B cell (primary cell): ENCODE measurements at regions not wholly inside any gene's neighbourhood (a gene's known extent, or its start where the extent isn't known, plus 50 kb on each side); places are given as distances from the start of the nearest gene placed in this dataset.

Source experiments
- ATAC-seq: fragments of 200-7000 bp; cut with Tn5 transposase; one replicate; pipeline ENCODE4 v1.10.0; 2021; ENCODE audit warnings: low read depth, mild to moderate bottlenecking, moderate number of reproducible peaks, moderate library complexity
- CTCF ChIA-PET: fragments of 350-600 bp; sonication (Branson Sonifier 250); formaldehyde crosslinking; loops from one replicate; lab custom pipeline; 2021; ENCODE audit warnings: antibody characterized with exemption, inconsistent platforms; lab: Charles Lee
- POLR2A ChIA-PET: fragments of 350-600 bp; sonication (Branson Sonifier 250); formaldehyde crosslinking; loops from one replicate; lab custom pipeline; 2021; ENCODE audit warnings: antibody characterized with exemption; lab: Charles Lee
- DNase-seq: peaks from one replicate; pipeline ENCODE4 v3.0.0; 2013
- H2AFZ ChIP-seq: 2 replicates; pipeline ENCODE4 v1.6.1; 2012; ENCODE audit warnings: mild to moderate bottlenecking, low read depth, low read length; ENCODE audit not compliant: insufficient read depth, poor library complexity, severe bottlenecking
- H3K27ac ChIP-seq, 2 donors: 1 replicate in 1 of 2; 2 replicates in 1 of 2; pipeline ENCODE4 v1.5.1; 2012 to 2013; ENCODE audit warnings: low read length in 2 of 2, mild to moderate bottlenecking in 2 of 2, moderate library complexity in 1 of 2
- H3K27me3 ChIP-seq, 4 experiments: fragments of 200-600 bp in 1 of 4; sonication (generic) in 1 of 4; replicated peaks in 1 of 4; 1 replicate in 2 of 4; 2 replicates in 2 of 4; pipeline versions ENCODE4 v1.6.1 to v1.7.0; 2013 to 2016; ENCODE audit warnings: low read length in 3 of 4, mild to moderate bottlenecking in 2 of 4, mixed read lengths in 1 of 4, moderate library complexity in 1 of 4; ENCODE audit not compliant: insufficient read depth in 4 of 4, control insufficient read depth in 3 of 4; ENCODE audit errors: control extremely low read depth in 1 of 4
- H3K36me3 ChIP-seq, 2 experiments: replicated peaks in 1 of 2; 1 replicate in 1 of 2; 2 replicates in 1 of 2; pipeline versions ENCODE4 v1.6.1 to v1.7.1; 2013; ENCODE audit warnings: low read length in 1 of 2; ENCODE audit not compliant: insufficient read depth in 2 of 2, control insufficient read depth in 1 of 2; ENCODE audit errors: control extremely low read depth in 1 of 2, extremely low read depth in 1 of 2
- H3K4me1 ChIP-seq, 2 donors: fragments of 200-600 bp in 1 of 2; sonication (generic) in 1 of 2; 1 replicate in 1 of 2; 2 replicates in 1 of 2; pipeline versions ENCODE4 v1.5.1 to v1.6.1; 2013 to 2017; ENCODE audit warnings: low read length in 2 of 2; ENCODE audit not compliant: control insufficient read depth in 2 of 2, insufficient read depth in 2 of 2
- H3K4me2 ChIP-seq: replicated peaks from 2 replicates; pipeline ENCODE3; 2012; ENCODE audit warnings: mild to moderate bottlenecking, low read depth, low read length; ENCODE audit not compliant: poor library complexity, severe bottlenecking
- H3K4me3 ChIP-seq, 5 experiments: fragments of 200-600 bp in 1 of 5; sonication (generic) in 1 of 5; 1 replicate in 3 of 5; 2 replicates in 2 of 5; pipeline versions ENCODE4 v1.5.1 to v1.7.0; 2011 to 2016; ENCODE audit warnings: low read length in 4 of 5, mild to moderate bottlenecking in 4 of 5, low read depth in 2 of 5, control low read depth in 1 of 5, moderate library complexity in 1 of 5; ENCODE audit not compliant: insufficient read depth in 1 of 5; ENCODE audit errors: control extremely low read depth in 1 of 5, extremely low read depth in 1 of 5
- H3K79me2 ChIP-seq: fragments of 200-600 bp; sonication (generic); one replicate; pipeline ENCODE4 v1.6.0; 2016; ENCODE audit warnings: low read length; ENCODE audit not compliant: control insufficient read depth, insufficient read depth
- H3K9ac ChIP-seq: fragments of 200-600 bp; sonication (generic); 2 replicates; pipeline ENCODE4 v1.6.1; 2017; ENCODE audit warnings: mild to moderate bottlenecking, low read length, moderate library complexity
- H3K9me3 ChIP-seq, 3 donors: one replicate each; pipeline versions ENCODE4 v1.6.1 to v1.7.1; 2013; ENCODE audit warnings: low read length in 2 of 3; ENCODE audit not compliant: control insufficient read depth in 2 of 3, insufficient read depth in 1 of 3; ENCODE audit errors: control extremely low read depth in 1 of 3
- H4K20me1 ChIP-seq: 2 replicates; pipeline ENCODE4 v1.6.0; 2012; ENCODE audit warnings: mild to moderate bottlenecking, low read length; ENCODE audit not compliant: insufficient read depth, control insufficient read depth, poor library complexity, severe bottlenecking
- H3K27ac Mint-ChIP-seq: one replicate; pipeline ENCODE4 v1.8.0; 2021; ENCODE audit warnings: mixed read lengths
- H3K27me3 Mint-ChIP-seq: one replicate; pipeline ENCODE4 v1.8.0; 2021; ENCODE audit warnings: mixed read lengths
- H3K4me1 Mint-ChIP-seq: one replicate; pipeline ENCODE4 v1.8.0; 2021; ENCODE audit warnings: mixed read lengths
- H3K4me3 Mint-ChIP-seq: one replicate; pipeline ENCODE4 v1.8.0; 2021; ENCODE audit warnings: mixed read lengths
- H3K9me3 Mint-ChIP-seq: one replicate; pipeline ENCODE4 v1.8.0; 2022; ENCODE audit warnings: mixed read lengths; ENCODE audit not compliant: insufficient read depth
- CTCF ChIP-seq: fragments of 200-600 bp; IDR thresholded peaks from one replicate; pipeline ENCODE4 v1.8.0; 2022; ENCODE audit warnings: antibody characterized with exemption, mild to moderate bottlenecking
- EZH2 ChIP-seq: IDR thresholded peaks from 2 replicates; pipeline ENCODE4 v1.6.1; 2012; ENCODE audit warnings: borderline replicate concordance, low read depth, mild to moderate bottlenecking, moderate library complexity, low read length; ENCODE audit not compliant: insufficient read depth, poor library complexity, severe bottlenecking
- WGBS: methylation state at CpG from one replicate; pipeline ENCODE4 v1.1.5; 2013; ENCODE audit warnings: missing lambda C conversion rate; ENCODE audit not compliant: insufficient coverage; 5-methylcytosine and 5-hydroxymethylcytosine counted together
- intact Hi-C: fragments of 100-400 bp; cut with micrococcal nuclease; formaldehyde crosslinking; loops from one replicate; pipeline ENCODE4 v1.10.0; 2022

- H3K9me3 ChIP-seq: no peaks in the 10 kb centered on the region
- no peak overlapping the region for H3K4me3 Mint-ChIP-seq
- WGBS: 86% methylated on average over 1 of the region's 2 CpGs
- H3K4me2 ChIP-seq: no peak overlapping the region
- no peaks in the 10 kb centered on the region for H3K27me3 ChIP-seq
- H2AFZ ChIP-seq: no peak overlapping the region
- intact Hi-C loops: no loop called here
- H3K79me2 ChIP-seq: no peaks in the 10 kb centered on the region
- ATAC-seq (no peak), DNase-seq (no peak)
- H3K36me3 ChIP-seq: no peaks in the 10 kb centered on the region
- no peak overlapping the region for H3K27ac ChIP-seq
- no peak overlapping the region for H3K4me3 ChIP-seq
- no peaks in the 10 kb centered on the region for H3K4me1 Mint-ChIP-seq
- no peaks in the 10 kb centered on the region for H3K9me3 Mint-ChIP-seq
- no peaks in the 10 kb centered on the region for H4K20me1 ChIP-seq
- TF ChIP-seq CTCF (no peak), EZH2 (no peak)
- ChIA-PET POLR2A (no interaction called here), CTCF (no interaction called here)
- no peak overlapping the region for H3K9ac ChIP-seq
- H3K27ac Mint-ChIP-seq: no peak overlapping the region
- H3K4me1 ChIP-seq: no peaks in the 10 kb centered on the region
- H3K27me3 Mint-ChIP-seq: no peaks in the 10 kb centered on the region
Measured at GRCh38 chr17:12389421-12389820, 276.3 kb upstream of the MYOCD start.

- DNase-seq: no peak
- Mint-ChIP-seq H3K9me3 (no peaks in the 10 kb centered on the region), H3K4me1 (no peaks in the 10 kb centered on the region), H3K4me3 (no peak overlapping the region), H3K27ac (no peak overlapping the region), H3K27me3 (no peaks in the 10 kb centered on the region)
- ATAC-seq: no peak
- H3K36me3 ChIP-seq: no peaks in the 10 kb centered on the region
- H4K20me1 ChIP-seq: no peaks in the 10 kb centered on the region
- no peaks in the 10 kb centered on the region for H3K27me3 ChIP-seq
- H3K79me2 ChIP-seq: no peaks in the 10 kb centered on the region
- H3K4me2 ChIP-seq: no peak overlapping the region
- CTCF ChIA-PET: no interaction called here
- TF ChIP-seq CTCF (no peak), EZH2 (no peak)
- POLR2A ChIA-PET: no interaction called here
- no peaks in the 10 kb centered on the region for H3K4me1 ChIP-seq
- H3K9ac ChIP-seq: no peak overlapping the region
- H3K9me3 ChIP-seq: no peaks in the 10 kb centered on the region
- H3K4me3 ChIP-seq: no peak overlapping the region
- intact Hi-C loops: no loop called here
- no peak overlapping the region for H2AFZ ChIP-seq
- WGBS: 60% methylated on average over 2 of the region's 4 CpGs
- no peak overlapping the region for H3K27ac ChIP-seq
Measured at GRCh38 chr17:12390631-12391030, 275.1 kb upstream of the MYOCD start.
